ENCODE measurements at regions not wholly inside any gene's neighbourhood (a gene's known extent, or its start where the extent isn't known, plus 50 kb on each side); places are given as distances from the start of the nearest gene placed in this dataset.

GRCh38 chr7:63925262-63925625, 73.4 kb upstream of the ZNF722 start:
- H3K4me3 ChIP-seq (replicated peaks in 1 of 2; ENCODE audit: low read depth in 1 of 2, low read length in 2 of 2): no peak overlapping the region
- H3K4me1 ChIP-seq (ENCODE audit: control insufficient read depth in 1 of 2, insufficient read depth in 2 of 2, low read length in 2 of 2): no peaks in the 10 kb centered on the region
- H3K9ac ChIP-seq (ENCODE audit: low read length): no peak overlapping the region

More at GRCh38 chr7:63925262-63925625, 73.4 kb upstream of the ZNF722 start:
- RAD21 ChIA-PET (ENCODE audit: low non-redundant PET in 1 of 2, low total read pairs in 2 of 2, uncharacterized antibody in 2 of 2, unreplicated experiment in 2 of 2): no interaction called here
- ATAC-seq (no peak), DNase-seq (ENCODE audit: low read depth, low spot score) (no peak)
- intact Hi-C loops (cut with micrococcal nuclease): no loop called here
- H4K20me1 ChIP-seq (ENCODE audit: insufficient read depth): no peaks in the 10 kb centered on the region
- POLR2A ChIA-PET: no interaction called here
- peaks cover 5 to 9% of the 10 kb centered on the region in 2 experiments; a peak in 2 of 4 replicates for H3K9me3 ChIP-seq (ENCODE audit: control insufficient read depth in 1 of 2, insufficient read depth in 1 of 2, low read depth in 1 of 2, low read length in 2 of 2)
- no peaks in the 10 kb centered on the region for H3K9me2 ChIP-seq (ENCODE audit: insufficient read depth)
- H3K79me2 ChIP-seq (ENCODE audit: insufficient read depth, low read length): no peaks in the 10 kb centered on the region
- H3K4me2 ChIP-seq (ENCODE audit: low read length): no peak overlapping the region
- TF ChIP-seq REST (IDR thresholded peaks at IDR 0.05; ENCODE audit: low read depth): no peak
- H3K27ac ChIP-seq (ENCODE audit: low read depth, low read length): no peak overlapping the region
- H3K36me3 ChIP-seq (ENCODE audit: control insufficient read depth in 1 of 2, insufficient read depth in 2 of 2, low read length in 2 of 2): no peaks in the 10 kb centered on the region
- BruUV-seq (replicated peaks): no TSS peak
- no peak overlapping the region for H2AFZ ChIP-seq (ENCODE audit: low read depth, low read length, poor library complexity, severe bottlenecking)
- CTCF ChIA-PET: no interaction called here
- no peaks in the 10 kb centered on the region for H3K27me3 ChIP-seq (ENCODE audit: insufficient read depth, low read length)

Data from HCT116 (cell line).